IPS DF 6.9 (cell line): ENCODE measurements at regions not wholly inside any gene's neighbourhood (a gene's known extent, or its start where the extent isn't known, plus 50 kb on each side); places are given as distances from the start of the nearest gene placed in this dataset.

ENCODE experiments used
- DNase-seq: peaks from one replicate; pipeline ENCODE4 v3.0.0-alpha.2; 2013; ENCODE audit warnings: low read depth, low spot score
- H3K27ac ChIP-seq: one replicate; pipeline ENCODE4 v1.5.1; 2013; ENCODE audit warnings: low read length, control low read depth
- H3K27me3 ChIP-seq: 2 replicates; pipeline ENCODE4 v1.6.1; 2013; ENCODE audit warnings: mild to moderate bottlenecking, low read length; ENCODE audit not compliant: control insufficient read depth, insufficient read depth
- H3K36me3 ChIP-seq: 2 replicates; pipeline ENCODE4 v1.6.1; 2013; ENCODE audit warnings: low read length; ENCODE audit not compliant: control insufficient read depth, insufficient read depth
- H3K4me1 ChIP-seq: 2 replicates; pipeline ENCODE4 v1.6.1; 2013; ENCODE audit warnings: low read length; ENCODE audit not compliant: control insufficient read depth, insufficient read depth
- H3K4me3 ChIP-seq: 2 replicates; pipeline ENCODE4 v1.5.1; 2013; ENCODE audit warnings: mild to moderate bottlenecking, low read length
- H3K9me3 ChIP-seq: 2 replicates; pipeline ENCODE4 v1.6.1; 2013; ENCODE audit warnings: low read length, inconsistent platforms; ENCODE audit not compliant: control insufficient read depth, insufficient read depth
- WGBS: extraction: QIAGEN DNeasy Blood & Tissue Kit; methylation state at CpG from one replicate; pipeline ENCODE4 v1.1.7; 2013; ENCODE audit warnings: mixed read lengths, missing lambda C conversion rate; ENCODE audit not compliant: insufficient read length, insufficient coverage; 5-methylcytosine and 5-hydroxymethylcytosine counted together

DNA sequence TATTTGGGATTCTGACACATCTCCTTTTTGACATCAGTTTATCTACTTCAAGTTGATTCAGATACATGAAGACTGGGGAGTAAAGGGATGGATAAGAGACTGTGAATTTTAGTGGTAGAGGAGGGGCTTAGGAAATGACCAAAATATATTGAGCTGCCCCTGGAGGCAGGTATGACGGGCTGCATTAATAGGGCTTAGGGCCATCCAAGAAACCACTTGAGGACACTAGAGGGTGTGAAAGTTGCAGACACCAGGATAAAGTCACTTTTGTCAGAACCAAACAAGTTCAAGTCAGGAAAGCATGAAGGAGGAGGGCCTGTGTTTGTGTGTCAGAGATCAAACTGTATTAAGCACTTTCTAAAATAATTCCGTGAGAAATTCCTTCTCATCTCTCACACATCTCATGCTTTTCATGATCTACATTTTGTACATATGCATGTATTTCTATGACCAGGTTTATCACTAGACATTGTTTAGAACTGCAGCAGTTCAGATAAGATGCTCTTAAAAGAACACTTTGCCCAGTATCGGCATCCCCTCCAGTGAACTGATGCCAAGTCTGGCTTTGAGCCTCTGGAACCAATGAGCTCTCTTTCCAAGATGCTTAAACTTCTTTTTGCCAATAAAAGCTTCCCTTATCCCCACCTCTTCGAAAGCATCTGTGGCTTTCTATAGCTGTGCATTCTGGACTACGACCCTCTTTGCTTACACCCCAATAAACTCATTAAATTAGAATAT lies 136.9 kb downstream of the SLC38A1 start:
- H3K9me3 ChIP-seq, result no peaks in the 10 kb centered on the region
- peak; percentile 35 for DNase-seq
- no CpG with 5 or more reads among the region's 5 CpGs for WGBS

DNA sequence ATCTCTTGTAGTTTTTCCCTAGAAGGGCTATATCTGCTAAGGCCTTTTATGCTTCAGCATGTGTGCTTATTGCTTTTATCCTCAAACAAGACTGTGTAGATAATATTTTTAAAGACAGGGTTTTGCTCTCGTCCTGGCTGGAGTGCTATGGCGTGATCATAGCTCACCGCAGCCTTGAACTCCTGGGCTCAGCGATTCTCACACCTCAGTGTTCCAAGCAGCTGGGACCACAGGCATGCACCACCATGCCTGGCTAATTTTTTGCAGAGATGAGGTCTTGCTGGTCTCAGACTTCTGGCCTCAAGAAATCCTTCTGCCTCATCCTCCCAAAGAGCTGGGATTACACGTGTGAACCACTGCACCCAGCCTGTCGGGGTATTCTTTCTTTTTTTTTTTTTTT lies 137.3 kb upstream of the SCAF11 start:
- no peak overlapping the region for H3K27ac ChIP-seq
- DNase-seq, result no peak
- H3K27me3 ChIP-seq, result no peaks in the 10 kb centered on the region
- WGBS, result no CpG with 5 or more reads among the region's 6 CpGs
- H3K36me3 ChIP-seq, result no peaks in the 10 kb centered on the region
- no peaks in the 10 kb centered on the region for H3K9me3 ChIP-seq
- H3K4me3 ChIP-seq, result no peak overlapping the region
- no peaks in the 10 kb centered on the region for H3K4me1 ChIP-seq

More for the DNA sequence above, 136.9 kb downstream of the SLC38A1 start:
- Histone ChIP-seq H3K4me1 (no peaks in the 10 kb centered on the region), H3K36me3 (no peaks in the 10 kb centered on the region), H3K27me3 (no peaks in the 10 kb centered on the region), H3K27ac (no peak overlapping the region), H3K4me3 (no peak overlapping the region)

DNA sequence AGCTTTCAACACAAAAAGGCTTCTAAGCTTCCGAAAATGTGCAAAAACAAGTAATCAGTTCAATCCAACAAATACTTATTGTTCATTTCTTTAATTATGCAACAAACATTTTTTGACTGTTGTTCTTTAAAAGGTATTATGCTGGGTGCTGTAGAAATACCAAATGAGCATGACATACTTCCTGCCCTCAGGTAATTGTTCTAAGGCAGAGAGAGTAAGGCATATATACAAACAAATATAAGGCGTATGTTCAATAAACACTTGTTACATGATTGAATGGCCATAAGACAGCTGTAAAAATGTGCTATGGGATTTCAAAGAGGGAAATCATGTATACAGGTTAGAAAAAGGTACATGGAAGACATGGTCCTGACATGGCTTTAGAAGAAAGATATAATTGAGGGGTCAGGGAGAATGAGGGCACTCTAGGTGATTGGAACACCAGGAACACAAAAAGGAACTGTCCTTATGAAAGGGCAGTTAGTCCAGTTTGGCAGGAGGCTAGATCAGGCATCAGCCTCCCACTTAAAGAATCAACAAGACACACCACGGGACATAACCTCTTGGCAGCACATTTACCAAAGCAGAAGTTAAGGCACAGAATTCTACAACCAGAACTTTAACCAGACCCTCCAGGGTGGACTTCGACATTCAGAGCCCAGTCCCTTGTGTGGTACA lies 135.8 kb upstream of the SCAF11 start:
- H3K36me3 ChIP-seq, result no peaks in the 10 kb centered on the region
- H3K4me3 ChIP-seq, result no peak overlapping the region
- WGBS, result no CpG with 5 or more reads among the region's 4 CpGs
- no peaks in the 10 kb centered on the region for H3K4me1 ChIP-seq
- H3K9me3 ChIP-seq, result no peaks in the 10 kb centered on the region
- H3K27ac ChIP-seq, result no peak overlapping the region
- DNase-seq, result no peak
- no peaks in the 10 kb centered on the region for H3K27me3 ChIP-seq

DNA sequence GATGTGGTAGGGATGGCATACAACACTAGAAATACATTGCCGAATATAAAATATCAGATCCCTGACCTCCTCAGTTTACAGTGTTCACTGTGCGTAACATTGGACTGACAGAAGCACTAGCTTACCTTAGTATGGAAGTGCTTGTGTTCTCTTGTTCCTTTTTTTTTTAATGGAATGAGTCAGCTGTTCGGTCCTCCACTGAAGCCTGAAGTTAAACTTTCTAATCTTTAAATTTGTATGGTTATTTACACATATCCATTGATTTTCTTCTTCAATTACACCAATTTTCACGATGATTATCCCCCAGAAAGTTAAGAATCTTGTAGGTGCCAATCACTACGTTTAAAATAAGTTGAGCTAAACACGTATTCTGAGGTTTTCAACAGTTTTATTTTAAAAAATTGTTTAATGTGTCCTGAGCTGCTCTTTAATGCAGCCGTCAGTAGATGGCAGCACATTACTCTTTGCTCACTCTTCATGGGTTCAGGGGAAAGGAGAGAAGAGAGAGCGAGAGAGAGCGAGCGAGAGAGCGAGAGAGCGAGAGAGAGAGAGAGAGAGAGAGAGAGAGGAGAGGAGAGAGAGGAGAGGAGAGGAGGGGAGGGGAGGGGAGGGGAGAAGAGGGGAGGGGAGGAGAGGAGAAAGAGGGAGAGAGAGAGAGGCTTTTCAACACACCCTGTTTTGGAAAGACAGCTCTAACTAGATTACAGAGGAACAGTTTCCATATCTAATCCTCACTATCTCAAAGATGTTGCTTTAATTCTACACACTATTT lies 134.7 kb upstream of the SCAF11 start:
- DNase-seq, result peak; percentile 41
- Histone ChIP-seq H3K4me1 (no peaks in the 10 kb centered on the region), H3K4me3 (no peak overlapping the region), H3K9me3 (no peaks in the 10 kb centered on the region), H3K36me3 (no peaks in the 10 kb centered on the region), H3K27me3 (no peaks in the 10 kb centered on the region), H3K27ac (no peak overlapping the region)
- WGBS, result no CpG with 5 or more reads among the region's 12 CpGs

GRCh38 chr12:46124132-46124847 lies 133.9 kb upstream of the SCAF11 start:
- Histone ChIP-seq H3K27ac (no peak overlapping the region), H3K9me3 (no peaks in the 10 kb centered on the region), H3K36me3 (no peaks in the 10 kb centered on the region), H3K4me3 (no peak overlapping the region), H3K27me3 (no peaks in the 10 kb centered on the region), H3K4me1 (no peaks in the 10 kb centered on the region)
- WGBS, result no CpG with 5 or more reads among the region's 5 CpGs
- no peak for DNase-seq

DNA sequence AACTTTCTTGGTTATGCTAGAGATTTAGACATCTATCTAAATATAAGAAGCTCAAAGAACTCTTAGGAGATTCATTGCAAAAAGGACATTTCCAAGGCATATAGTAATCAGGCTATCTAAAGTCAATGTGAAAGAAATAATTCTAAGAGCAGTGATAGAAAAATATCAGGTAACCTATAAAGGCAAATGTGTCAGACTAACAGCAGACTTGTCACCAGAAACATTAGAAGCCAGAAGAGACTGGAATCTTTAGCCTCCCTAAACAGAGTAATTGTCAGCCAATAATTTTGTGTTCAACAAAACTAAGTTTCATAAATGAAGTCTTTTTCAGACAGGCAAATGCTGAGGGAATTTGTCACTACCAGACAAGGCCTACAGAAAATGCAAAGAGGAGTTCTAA lies 122.0 kb upstream of the SCAF11 start:
- H3K4me1 ChIP-seq, result no peaks in the 10 kb centered on the region
- H3K27ac ChIP-seq, result no peak overlapping the region
- no peaks in the 10 kb centered on the region for H3K36me3 ChIP-seq
- no peak overlapping the region for H3K4me3 ChIP-seq
- no peaks in the 10 kb centered on the region for H3K27me3 ChIP-seq
- no peak for DNase-seq
- H3K9me3 ChIP-seq, result no peaks in the 10 kb centered on the region

GRCh38 chr12:46111715-46112114 lies 121.3 kb upstream of the SCAF11 start:
- H3K9me3 ChIP-seq, result no peaks in the 10 kb centered on the region
- H3K4me3 ChIP-seq, result no peak overlapping the region
- DNase-seq, result no peak
- H3K4me1 ChIP-seq, result no peaks in the 10 kb centered on the region
- no peaks in the 10 kb centered on the region for H3K27me3 ChIP-seq
- H3K27ac ChIP-seq, result no peak overlapping the region
- no peaks in the 10 kb centered on the region for H3K36me3 ChIP-seq

DNA sequence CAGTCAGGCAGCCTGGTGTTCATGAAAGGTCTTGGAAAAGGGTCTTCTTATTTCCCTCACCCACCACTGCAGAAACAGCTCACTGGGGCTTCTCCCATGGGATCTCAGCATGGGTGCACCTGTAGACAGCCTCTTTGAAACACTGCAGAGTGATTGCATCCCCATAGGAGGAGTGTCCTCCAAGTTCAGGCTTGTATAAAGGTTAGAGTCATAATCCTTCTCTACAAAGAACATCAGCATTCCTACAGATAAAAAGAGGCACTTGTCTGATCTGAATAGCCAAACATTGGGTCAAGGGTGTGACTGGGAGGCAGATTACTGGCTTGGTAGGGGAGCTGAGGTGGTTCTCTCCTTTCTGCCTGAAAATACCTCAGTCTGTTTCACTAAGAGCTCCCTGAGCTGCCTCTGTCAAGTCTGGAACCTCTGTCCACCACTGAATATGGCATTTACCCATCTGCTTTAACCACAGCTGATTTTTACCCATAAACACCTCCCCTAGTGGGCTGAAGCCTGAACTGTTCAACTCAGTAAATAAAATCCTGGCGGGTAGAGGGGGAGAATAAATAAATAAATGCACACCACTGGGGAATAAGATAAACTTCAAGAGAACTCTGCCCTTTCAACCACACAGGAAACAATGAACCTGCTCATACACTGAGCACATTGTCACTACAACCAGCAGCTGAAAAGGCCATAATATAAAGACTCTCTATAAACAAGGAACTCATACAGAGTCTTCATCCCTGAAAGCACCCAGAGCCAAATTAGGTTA lies 120.7 kb upstream of the SCAF11 start:
- no peak for DNase-seq
- H3K4me1 ChIP-seq, result no peaks in the 10 kb centered on the region

GRCh38 chr12:46110223-46110611 lies 119.8 kb upstream of the SCAF11 start:
- no peak overlapping the region for H3K27ac ChIP-seq
- no peak overlapping the region for H3K4me3 ChIP-seq
- no peak for DNase-seq
- no peaks in the 10 kb centered on the region for H3K4me1 ChIP-seq
- H3K9me3 ChIP-seq, result no peaks in the 10 kb centered on the region
- H3K27me3 ChIP-seq, result no peaks in the 10 kb centered on the region
- H3K36me3 ChIP-seq, result no peaks in the 10 kb centered on the region
- no CpG with 5 or more reads among the region's 1 CpG for WGBS

More for the DNA sequence above, 120.7 kb upstream of the SCAF11 start:
- WGBS, result no CpG with 5 or more reads among the region's 1 CpG
- no peak overlapping the region for H3K27ac ChIP-seq
- H3K9me3 ChIP-seq, result no peaks in the 10 kb centered on the region
- no peaks in the 10 kb centered on the region for H3K27me3 ChIP-seq
- no peaks in the 10 kb centered on the region for H3K36me3 ChIP-seq
- no peak overlapping the region for H3K4me3 ChIP-seq
